IPS-NIHi7 (cell line): ENCODE measurements at regions not wholly inside any gene's neighbourhood (a gene's known extent, or its start where the extent isn't known, plus 50 kb on each side); places are given as distances from the start of the nearest gene placed in this dataset.
A peak's percentile ranks its signal among the peaks of the same experiment; 100 is the strongest.

ENCODE experiments used
- DNase-seq: peaks from one replicate; pipeline ENCODE4 v3.0.0; 2012; ENCODE audit warnings: mixed read lengths; ENCODE audit errors: extremely low spot score

GRCh38 chr15:93319121-93319814 is 230.3 kb upstream of the RGMA start:
- DNase-seq = peak; percentile 56

DNA sequence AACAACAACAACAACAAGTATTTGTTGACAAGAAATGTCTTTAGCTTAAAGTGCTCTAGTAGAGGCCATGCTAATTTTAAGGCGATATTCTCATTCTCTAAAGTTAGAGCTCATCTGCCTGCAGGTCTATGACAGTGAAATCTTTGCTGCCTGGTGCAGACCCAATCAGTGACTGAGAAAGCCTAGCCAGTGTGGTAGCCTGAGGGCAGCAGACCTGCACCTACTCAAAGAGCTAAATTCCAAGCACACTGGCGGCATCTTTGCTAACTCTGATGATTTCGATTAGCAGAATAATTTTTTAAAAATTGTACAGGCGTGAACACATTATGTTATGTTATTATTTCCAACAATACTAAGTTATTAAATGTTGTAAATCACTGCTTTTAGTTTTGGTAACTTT is 228.8 kb upstream of the RGMA start:
- DNase-seq = no peak

DNA sequence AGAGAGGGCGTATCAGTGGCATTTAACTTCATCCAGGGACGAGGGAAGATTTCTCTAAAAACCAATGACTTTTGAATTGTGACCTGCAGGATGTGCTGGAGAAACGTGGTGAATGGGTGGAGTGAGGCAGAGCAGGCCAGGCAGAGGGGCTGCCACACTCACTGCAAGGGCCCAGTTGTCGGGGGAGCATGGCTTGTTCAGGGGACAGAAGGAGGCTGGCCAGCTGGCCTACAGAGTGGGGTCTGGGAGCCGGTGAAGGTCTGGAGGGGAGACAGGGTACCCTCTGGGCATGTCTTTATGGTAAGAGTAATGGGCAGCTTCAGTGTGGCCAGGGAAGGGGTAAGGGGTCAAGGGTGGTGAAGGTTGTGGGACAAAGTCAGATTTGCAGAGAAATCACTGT is 225.2 kb upstream of the RGMA start:
- no peak for DNase-seq

DNA sequence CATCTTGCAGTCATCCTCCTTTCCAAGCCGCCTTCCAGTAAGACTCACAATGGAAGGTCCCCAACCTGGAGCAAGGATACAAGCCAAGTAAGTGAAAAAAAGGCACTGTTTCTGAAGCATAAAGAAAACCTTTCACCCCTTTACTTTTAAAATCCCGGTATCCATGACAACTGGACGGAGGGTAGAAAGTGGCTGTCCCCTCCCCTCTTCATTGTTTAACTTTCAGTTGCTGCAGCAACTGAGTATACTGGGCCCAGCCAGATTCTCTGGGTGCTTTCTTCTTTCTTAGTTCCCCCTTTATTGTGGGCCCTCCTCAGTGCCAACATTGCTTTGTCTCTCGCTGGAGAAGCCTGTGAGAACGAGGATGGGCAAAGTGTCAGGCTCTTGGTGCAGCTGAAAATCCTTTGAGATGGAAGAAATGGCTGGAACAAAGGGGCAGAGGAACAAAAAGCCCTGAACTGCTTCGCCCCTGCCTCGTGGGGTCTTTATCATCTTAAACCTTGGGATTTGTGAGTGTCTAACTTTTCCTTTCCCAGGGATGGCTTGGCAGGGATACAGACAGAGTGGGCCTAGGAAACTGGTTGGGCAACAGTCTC is 224.0 kb upstream of the RGMA start:
- DNase-seq = no peak

- no peak for DNase-seq
Measured at GRCh38 chr15:93311620-93312019, 222.6 kb upstream of the RGMA start.

DNA sequence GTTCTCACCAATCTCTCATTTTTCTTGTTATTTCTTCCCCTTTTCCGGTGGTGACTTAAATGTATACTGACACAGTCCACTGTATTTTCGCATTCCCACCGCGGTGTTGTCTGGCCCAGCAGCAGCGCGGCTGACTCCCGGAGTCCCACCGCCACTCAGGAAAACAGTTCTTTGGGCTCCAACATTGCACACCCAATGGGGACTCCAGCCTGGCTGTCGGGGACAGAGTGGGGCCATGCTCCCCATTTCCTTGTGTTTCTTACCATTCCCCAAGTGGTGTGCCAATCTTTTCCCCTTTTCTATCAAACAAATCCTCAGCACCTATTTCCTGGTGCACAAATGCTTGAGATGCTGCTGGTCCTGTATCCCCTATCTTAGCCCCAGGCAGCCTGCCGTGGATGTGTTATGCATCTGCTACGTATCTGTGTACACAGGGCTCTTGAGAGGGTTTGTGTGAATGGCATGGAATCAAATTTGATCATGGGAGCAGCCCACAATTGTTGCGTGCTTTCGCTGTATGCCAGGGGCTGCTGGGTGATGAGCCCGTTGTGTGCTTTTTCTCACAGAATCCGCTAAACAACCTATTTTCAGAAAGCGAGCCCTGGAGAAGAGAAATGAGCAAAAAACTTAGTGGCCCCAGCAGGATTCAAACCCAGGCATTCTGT is 219.1 kb upstream of the RGMA start:
- DNase-seq = no peak

DNA sequence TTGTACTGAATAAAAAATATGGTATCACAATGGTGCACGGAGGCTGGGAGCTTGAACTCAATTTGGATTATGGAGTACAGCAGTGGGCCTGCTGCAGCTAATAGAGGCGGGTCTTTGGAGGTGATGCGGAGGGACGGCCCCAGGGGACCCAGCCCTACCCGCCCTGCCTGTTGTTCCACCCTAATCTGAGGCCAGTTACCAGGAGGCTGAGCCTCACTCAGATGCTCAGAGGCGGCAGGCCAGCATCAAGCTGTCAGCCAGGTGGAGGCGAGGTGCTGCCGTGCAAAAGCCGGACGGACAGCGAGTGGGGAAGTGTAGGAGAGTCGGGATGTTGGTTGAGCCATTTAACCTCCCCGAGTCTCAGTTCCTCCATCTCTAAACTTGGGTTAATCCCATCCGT is 218.5 kb upstream of the RGMA start:
- DNase-seq = no peak

- DNase-seq = no peak
Measured at GRCh38 chr15:93305306-93305705, 216.3 kb upstream of the RGMA start.

GRCh38 chr15:93302080-93302765 is 213.2 kb upstream of the RGMA start:
- no peak for DNase-seq

GRCh38 chr15:93300796-93301195 is 211.8 kb upstream of the RGMA start:
- no peak for DNase-seq

DNA sequence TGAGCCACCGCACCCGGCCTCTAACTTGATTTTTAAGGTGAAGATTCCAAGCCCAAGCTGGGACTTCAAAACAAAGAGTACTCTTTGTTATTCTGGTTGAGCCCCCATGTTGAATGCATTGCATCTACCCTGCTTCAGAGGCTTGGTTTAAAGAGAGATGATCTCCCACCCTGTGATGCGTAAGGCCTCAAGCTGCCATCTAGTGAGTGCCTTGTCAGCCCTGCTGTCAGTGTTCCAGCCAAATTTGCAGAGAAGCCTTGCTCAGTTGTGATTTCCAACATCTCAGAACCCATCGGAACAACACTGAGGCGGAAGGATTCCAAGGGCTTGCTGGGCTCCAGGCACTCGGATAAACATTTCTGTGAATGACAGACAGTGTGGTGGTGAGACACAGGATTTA is 210.7 kb upstream of the RGMA start:
- DNase-seq = no peak

- no peak for DNase-seq
Measured at GRCh38 chr15:93298901-93299300, 209.9 kb upstream of the RGMA start.

DNA sequence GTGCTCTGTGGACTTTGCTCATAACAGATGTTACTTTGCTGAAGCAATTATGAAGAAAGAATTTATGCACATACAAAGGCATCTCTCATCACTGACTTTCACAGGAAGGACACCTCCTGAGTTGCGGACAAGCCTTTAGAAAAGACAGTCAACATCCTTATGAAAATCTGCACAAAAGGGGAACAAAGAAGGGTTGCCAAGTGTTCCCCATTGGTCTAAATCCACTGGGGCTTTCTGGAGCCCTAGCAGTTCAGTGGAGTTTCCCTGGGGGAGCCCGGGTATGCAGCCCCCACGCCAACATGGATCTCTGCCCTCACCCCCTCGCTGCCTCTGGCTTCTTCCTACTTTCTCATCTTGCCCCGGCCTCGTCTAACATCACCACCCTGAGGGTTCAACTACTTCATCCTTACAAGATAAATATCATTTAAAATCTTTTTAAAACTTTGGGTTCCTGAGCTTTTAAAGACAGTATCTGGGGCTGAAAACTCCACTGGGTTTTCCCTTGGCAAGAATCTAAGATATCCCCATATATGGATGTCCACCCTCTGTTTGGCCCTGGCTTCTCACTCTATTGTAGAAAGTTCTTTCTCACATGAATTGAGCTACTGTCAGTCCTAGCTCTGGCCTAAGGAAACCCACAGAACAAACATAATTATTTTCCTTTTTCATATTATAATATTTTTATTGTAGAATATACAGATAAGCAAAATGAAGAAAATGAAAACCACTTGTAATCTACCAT is 207.9 kb upstream of the RGMA start:
- DNase-seq = no peak

DNA sequence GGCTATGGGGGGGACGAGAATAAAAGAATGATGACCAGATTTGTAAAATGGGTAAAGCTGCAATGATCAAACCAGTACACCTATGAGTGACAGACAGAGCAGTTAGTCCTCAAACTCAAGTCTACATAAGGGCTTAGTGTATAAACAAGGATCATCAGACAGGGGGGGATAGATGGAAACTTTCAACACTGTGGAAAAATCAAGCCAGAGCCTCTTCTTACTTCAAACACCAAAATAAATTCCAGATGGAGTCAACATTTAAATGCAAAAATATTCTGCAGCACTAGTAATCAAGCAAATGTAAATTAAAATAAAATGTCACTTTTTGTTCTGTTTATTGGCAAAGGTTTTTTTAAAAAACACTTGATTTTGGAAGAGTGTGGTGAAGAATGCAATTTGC is 205.9 kb upstream of the RGMA start:
- DNase-seq = no peak

DNA sequence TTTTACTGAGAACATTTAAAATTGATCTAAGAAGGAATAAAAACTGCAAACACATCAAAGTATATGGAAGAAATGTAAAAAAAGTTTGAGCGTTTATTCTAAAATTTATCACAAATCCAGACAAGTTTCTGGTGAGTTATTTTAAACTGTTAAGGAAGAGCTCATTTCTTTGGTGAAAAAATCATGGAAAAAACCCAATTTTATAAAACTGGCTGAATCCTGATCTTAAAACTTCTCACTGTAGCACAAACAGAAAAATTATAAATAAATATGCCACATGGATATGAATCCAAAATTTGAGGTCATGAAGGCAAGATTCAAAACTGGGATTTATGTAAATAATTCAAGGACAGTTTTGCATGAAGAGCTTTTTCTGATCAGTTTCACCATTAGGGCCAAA is 205.1 kb upstream of the RGMA start:
- DNase-seq = no peak

DNA sequence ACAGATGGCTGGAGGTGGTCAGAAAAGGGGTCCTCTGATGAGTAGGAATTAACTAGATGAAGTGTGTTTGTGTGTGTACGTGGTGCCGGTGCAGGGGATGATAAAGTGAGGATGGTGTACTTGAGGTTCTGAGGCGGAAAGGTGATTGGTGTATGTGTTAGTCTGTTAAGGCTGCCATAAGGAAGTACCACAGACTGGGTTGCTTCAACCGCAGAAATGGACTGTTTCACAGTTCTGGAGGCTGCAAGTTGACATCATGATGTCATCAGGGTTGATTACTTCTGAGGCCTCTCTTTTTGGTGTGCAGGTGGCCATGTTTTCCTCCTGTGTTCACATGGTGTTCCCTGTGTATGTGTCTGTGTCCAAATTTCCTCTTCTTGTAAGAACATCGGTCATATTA is 202.4 kb upstream of the RGMA start:
- no peak for DNase-seq

DNA sequence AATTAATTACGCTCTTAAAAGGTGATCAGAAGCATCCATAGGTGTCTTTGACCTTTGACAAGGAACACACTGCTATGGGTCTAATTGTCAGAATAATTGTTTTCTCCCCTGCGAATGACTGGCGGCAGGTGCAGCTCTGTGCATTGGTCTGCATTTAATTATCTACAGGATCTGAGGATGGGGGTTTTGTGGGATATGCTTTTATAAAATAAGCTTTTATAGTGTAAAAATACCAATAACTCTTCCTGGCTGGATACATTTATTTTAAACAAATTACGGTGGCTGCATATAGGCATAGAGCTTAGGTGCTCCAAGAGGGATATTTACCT is 201.6 kb upstream of the RGMA start:
- DNase-seq = no peak

GRCh38 chr15:93289941-93290617 is 201.1 kb upstream of the RGMA start:
- no peak for DNase-seq

GRCh38 chr15:93288728-93289294 is 199.8 kb upstream of the RGMA start:
- no peak for DNase-seq

DNA sequence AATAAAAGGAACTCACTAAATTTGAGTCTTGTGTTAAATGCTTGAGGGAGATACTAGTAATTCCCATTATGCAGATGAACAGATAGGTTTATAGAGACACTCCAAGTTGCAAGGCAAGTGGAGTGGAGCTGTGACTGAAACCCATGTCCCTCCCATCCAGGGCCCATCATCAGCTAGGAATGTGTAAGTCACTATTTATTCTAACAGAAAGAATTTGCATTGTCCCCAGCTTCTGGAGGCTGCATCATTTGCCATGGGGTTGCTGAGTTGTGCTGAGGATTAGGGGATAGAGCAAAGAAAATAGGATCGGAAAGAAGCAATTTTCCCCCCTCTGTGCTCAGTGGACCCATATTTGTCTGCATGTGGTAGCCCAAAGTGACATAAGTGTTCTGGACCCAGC is 197.4 kb upstream of the RGMA start:
- DNase-seq = no peak

- DNase-seq = no peak
Measured at GRCh38 chr15:93283854-93284253, 194.8 kb upstream of the RGMA start.
